T-helper 2 cell treated with Interferon-gamma antibody and Interleukin-4, amounts not matched to agents 5 μg/mL and 100 μg/mL, for 36 hours (primary cell): ENCODE measurements at regions not wholly inside any gene's neighbourhood (a gene's known extent, or its start where the extent isn't known, plus 50 kb on each side); places are given as distances from the start of the nearest gene placed in this dataset.

ENCODE experiments used
- DNase-seq: peaks from one replicate; pipeline ENCODE4 v3.0.0; 2021; ENCODE audit warnings: low spot score
- H3K27ac Mint-ChIP-seq: one replicate; pipeline ENCODE4 v1.8.0; 2021; ENCODE audit warnings: mild to moderate bottlenecking, mixed read lengths
- H3K27me3 Mint-ChIP-seq: one replicate; pipeline ENCODE4 v1.8.0; 2021; ENCODE audit warnings: low read depth, mixed read lengths
- H3K36me3 Mint-ChIP-seq: one replicate; pipeline ENCODE4 v1.8.0; 2021; ENCODE audit warnings: low read depth, mixed read lengths
- H3K4me1 Mint-ChIP-seq: one replicate; pipeline ENCODE4 v1.8.0; 2021; ENCODE audit warnings: low read depth, mixed read lengths
- H3K4me3 Mint-ChIP-seq: one replicate; pipeline ENCODE4 v1.8.0; 2022; ENCODE audit warnings: mild to moderate bottlenecking, moderate library complexity, mixed read lengths
- H3K9me3 Mint-ChIP-seq: one replicate; pipeline ENCODE4 v1.8.0; 2021; ENCODE audit warnings: mixed read lengths

GRCh38 chr14:34007902-34008301 is 57.0 kb upstream of the EGLN3 start:
- Mint-ChIP-seq H3K9me3 (peaks cover 23% of the 10 kb centered on the region), H3K36me3 (peaks cover 51% of the 10 kb centered on the region), H3K27ac (no peak overlapping the region), H3K27me3 (peaks cover 20% of the 10 kb centered on the region), H3K4me1 (peaks cover 25% of the 10 kb centered on the region), H3K4me3 (no peak overlapping the region)
- no peak for DNase-seq

- H3K27ac Mint-ChIP-seq: no peak overlapping the region
- H3K36me3 Mint-ChIP-seq: peaks cover 51% of the 10 kb centered on the region
- no peak for DNase-seq
- peaks cover 16% of the 10 kb centered on the region for H3K4me1 Mint-ChIP-seq
- no peak overlapping the region for H3K4me3 Mint-ChIP-seq
- peaks cover 18% of the 10 kb centered on the region for H3K9me3 Mint-ChIP-seq
- H3K27me3 Mint-ChIP-seq: peaks cover 34% of the 10 kb centered on the region
Observed at GRCh38 chr14:34005901-34006300, 55.0 kb upstream of the EGLN3 start.

- Mint-ChIP-seq H3K4me3 (no peak overlapping the region), H3K27me3 (peaks cover 37% of the 10 kb centered on the region), H3K36me3 (peaks cover 45% of the 10 kb centered on the region), H3K27ac (no peak overlapping the region), H3K9me3 (peaks cover 11% of the 10 kb centered on the region), H3K4me1 (peaks cover 16% of the 10 kb centered on the region)
- no peak for DNase-seq
Observed at GRCh38 chr14:34004881-34005280, 54.0 kb upstream of the EGLN3 start.

- DNase-seq: no peak
- Mint-ChIP-seq H3K4me1 (peaks cover 16% of the 10 kb centered on the region), H3K4me3 (no peak overlapping the region), H3K36me3 (peaks cover 40% of the 10 kb centered on the region), H3K27me3 (peaks cover 36% of the 10 kb centered on the region), H3K9me3 (peaks cover 3% of the 10 kb centered on the region), H3K27ac (no peak overlapping the region)
Observed at GRCh38 chr14:34003691-34004090, 52.8 kb upstream of the EGLN3 start.

- H3K36me3 Mint-ChIP-seq: peaks cover 42% of the 10 kb centered on the region
- DNase-seq: no peak
- peaks cover 3% of the 10 kb centered on the region for H3K9me3 Mint-ChIP-seq
- no peak overlapping the region for H3K4me3 Mint-ChIP-seq
- H3K27ac Mint-ChIP-seq: no peak overlapping the region
- H3K4me1 Mint-ChIP-seq: peaks cover 20% of the 10 kb centered on the region
- peaks cover 41% of the 10 kb centered on the region for H3K27me3 Mint-ChIP-seq
Observed at GRCh38 chr14:34003082-34003668, 52.3 kb upstream of the EGLN3 start.
